ENCODE measurements at regions not wholly inside any gene's neighbourhood (a gene's known extent, or its start where the extent isn't known, plus 50 kb on each side); places are given as distances from the start of the nearest gene placed in this dataset.

- ChIA-PET CTCF (no interaction called here), POLR2A (no interaction called here)
- TF ChIP-seq CTCF (IDR thresholded peaks at IDR 0.05; ENCODE audit: insufficient read depth, low read depth, low read length) = no peak
These were observed 360.2 kb upstream of the CHRM3 start for GRCh38 chr1:239025997-239026694.

GRCh38 chr1:239025223-239025622 is 361.1 kb upstream of the CHRM3 start:
- Histone ChIP-seq H3K36me3 (ENCODE audit: control insufficient read depth, insufficient read depth, low read length) (no peaks in the 10 kb centered on the region), H3K4me3 (ENCODE audit: low read depth, low read length) (no peak overlapping the region), H3K27me3 (ENCODE audit: control insufficient read depth, insufficient read depth, low read length) (no peaks in the 10 kb centered on the region)
- no peak for DNase-seq (ENCODE audit: low read depth)
- POLR2A ChIA-PET = no interaction called here
- no peak for TF ChIP-seq CTCF (IDR thresholded peaks at IDR 0.05; ENCODE audit: insufficient read depth, low read depth, low read length)
- CTCF ChIA-PET = no interaction called here

More at GRCh38 chr1:239025997-239026694, 360.2 kb upstream of the CHRM3 start:
- Histone ChIP-seq H3K36me3 (ENCODE audit: control insufficient read depth, insufficient read depth, low read length) (no peaks in the 10 kb centered on the region), H3K4me3 (ENCODE audit: low read depth, low read length) (no peak overlapping the region), H3K27me3 (ENCODE audit: control insufficient read depth, insufficient read depth, low read length) (no peaks in the 10 kb centered on the region)
- no peak for DNase-seq (ENCODE audit: low read depth)

GRCh38 chr1:239023732-239024360 is 362.5 kb upstream of the CHRM3 start:
- CTCF ChIA-PET = no interaction called here
- TF ChIP-seq CTCF (IDR thresholded peaks at IDR 0.05; ENCODE audit: insufficient read depth, low read depth, low read length) = no peak
- Histone ChIP-seq H3K36me3 (ENCODE audit: control insufficient read depth, insufficient read depth, low read length) (no peaks in the 10 kb centered on the region), H3K27me3 (ENCODE audit: control insufficient read depth, insufficient read depth, low read length) (no peaks in the 10 kb centered on the region), H3K4me3 (ENCODE audit: low read depth, low read length) (no peak overlapping the region)
- no peak for DNase-seq (ENCODE audit: low read depth)
- POLR2A ChIA-PET = no interaction called here

GRCh38 chr1:239016337-239016736 is 370.0 kb upstream of the CHRM3 start:
- Histone ChIP-seq H3K36me3 (ENCODE audit: control insufficient read depth, insufficient read depth, low read length) (no peaks in the 10 kb centered on the region), H3K4me3 (ENCODE audit: low read depth, low read length) (no peak overlapping the region), H3K27me3 (ENCODE audit: control insufficient read depth, insufficient read depth, low read length) (no peaks in the 10 kb centered on the region)
- TF ChIP-seq CTCF (IDR thresholded peaks at IDR 0.05; ENCODE audit: insufficient read depth, low read depth, low read length) = no peak
- DNase-seq (ENCODE audit: low read depth) = no peak
- CTCF ChIA-PET = no interaction called here
- POLR2A ChIA-PET = no interaction called here

- POLR2A ChIA-PET = no interaction called here
These were observed 375.0 kb upstream of the CHRM3 start for GRCh38 chr1:239011382-239011781.

More at GRCh38 chr1:239011382-239011781, 375.0 kb upstream of the CHRM3 start:
- DNase-seq (ENCODE audit: low read depth) = no peak
- no peak for TF ChIP-seq CTCF (IDR thresholded peaks at IDR 0.05; ENCODE audit: insufficient read depth, low read depth, low read length)
- Histone ChIP-seq H3K4me3 (ENCODE audit: low read depth, low read length) (no peak overlapping the region), H3K36me3 (ENCODE audit: control insufficient read depth, insufficient read depth, low read length) (no peaks in the 10 kb centered on the region), H3K27me3 (ENCODE audit: control insufficient read depth, insufficient read depth, low read length) (no peaks in the 10 kb centered on the region)
- CTCF ChIA-PET = no interaction called here

Measured in BJ (cell line).